Endothelial cell of umbilical vein (primary cell): ENCODE measurements at regions not wholly inside any gene's neighbourhood (a gene's known extent, or its start where the extent isn't known, plus 50 kb on each side); places are given as distances from the start of the nearest gene placed in this dataset.

Experiments
- BruUV-seq: library from RNA; stranded (reverse); fragments of 400-500 nt; replicated peaks from 2 replicates; lab custom pipeline; 2021; lab: Mats Ljungman, UMichigan
- CTCF ChIA-PET: fragments of 300-600, 350-600 bp; sonication (Branson Sonifier 250); formaldehyde crosslinking; loops from one replicate; lab custom pipeline; 2021; ENCODE audit warnings: antibody characterized with exemption, inconsistent platforms; lab: Charles Lee
- POLR2A ChIA-PET: fragments of 300-600, 350-600 bp; sonication (Branson Sonifier 250); formaldehyde crosslinking; loops from one replicate; lab custom pipeline; 2021; ENCODE audit warnings: antibody characterized with exemption, inconsistent platforms; lab: Charles Lee
- DNase-seq: peaks from one replicate; pipeline ENCODE4 v3.0.0-alpha.2; 2011; ENCODE audit warnings: low read depth, low spot score
- FAIRE-seq: peaks from 2 replicates; lab custom pipeline; 2011; peaks lifted over from hg19 to GRCh38; lab: Jason Lieb, UNC
- H2AFZ ChIP-seq: 2 replicates; pipeline ENCODE4 v1.6.0; 2012; ENCODE audit warnings: low read depth, low read length, control low read depth, inconsistent platforms
- H3K27ac ChIP-seq: 2 replicates; pipeline ENCODE4 v1.5.1; 2011; ENCODE audit warnings: low read depth, mild to moderate bottlenecking, control low read depth, low read length, moderate library complexity; ENCODE audit not compliant: insufficient read depth
- H3K27me3 ChIP-seq, 2 experiments: 2 replicates each; pipeline versions ENCODE4 v1.6.0 to v1.6.1; 2011; ENCODE audit warnings: low read length in 2 of 2, mixed read lengths in 1 of 2; ENCODE audit not compliant: control insufficient read depth in 2 of 2, insufficient read depth in 2 of 2
- H3K36me3 ChIP-seq, 2 experiments: 2 replicates in 1 of 2; 3 replicates in 1 of 2; pipeline ENCODE4 v1.5.1; 2011; ENCODE audit warnings: low read length in 2 of 2, mild to moderate bottlenecking in 1 of 2, moderate library complexity in 1 of 2; ENCODE audit not compliant: control insufficient read depth in 2 of 2, insufficient read depth in 2 of 2; ENCODE audit errors: extremely low read depth in 1 of 2
- H3K4me1 ChIP-seq: 3 replicates; pipeline ENCODE4 v1.5.1; 2011; ENCODE audit warnings: mild to moderate bottlenecking, low read length; ENCODE audit not compliant: control insufficient read depth, insufficient read depth; ENCODE audit errors: extremely low read depth
- H3K4me2 ChIP-seq: 2 replicates; pipeline ENCODE4 v1.6.1; 2011; ENCODE audit warnings: low read length, control low read depth, mixed read lengths; ENCODE audit not compliant: insufficient read depth
- H3K4me3 ChIP-seq, 3 experiments: fragments of 200-600 bp in 1 of 3; sonication (generic), shearing (Covaris generic) in 1 of 3; replicated peaks in 1 of 3; 2 replicates each; pipeline ENCODE4 v1.5.1; 2011 to 2016; ENCODE audit warnings: control low read depth in 3 of 3, low read length in 3 of 3, mild to moderate bottlenecking in 2 of 3, inconsistent platforms in 1 of 3, low read depth in 1 of 3, moderate library complexity in 1 of 3; ENCODE audit not compliant: insufficient read depth in 1 of 3
- H3K79me2 ChIP-seq: 2 replicates; pipeline ENCODE4 v1.6.0; 2012; ENCODE audit warnings: low read length, inconsistent platforms; ENCODE audit not compliant: control insufficient read depth, insufficient read depth
- H3K9ac ChIP-seq: replicated peaks from 2 replicates; pipeline ENCODE3; 2011; ENCODE audit warnings: low read length, control low read depth; ENCODE audit not compliant: insufficient read depth; ENCODE audit errors: extremely low read depth
- H3K9me1 ChIP-seq: replicated peaks from 3 replicates; pipeline ENCODE4 v1.6.0; 2011; ENCODE audit warnings: mild to moderate bottlenecking, low read length; ENCODE audit not compliant: control insufficient read depth, insufficient read depth; ENCODE audit errors: extremely low read depth
- H3K9me3 ChIP-seq: replicated peaks from 2 replicates; pipeline ENCODE4 v1.5.1; 2012; ENCODE audit warnings: low read length, inconsistent platforms; ENCODE audit not compliant: control insufficient read depth, insufficient read depth
- H4K20me1 ChIP-seq: replicated peaks from 2 replicates; pipeline ENCODE3; 2011; ENCODE audit warnings: mild to moderate bottlenecking, low read length; ENCODE audit not compliant: control insufficient read depth, insufficient read depth; ENCODE audit errors: extremely low read depth
- CTCF ChIP-seq, 2 donors: IDR thresholded peaks; 1 replicate in 1 of 2; 2 replicates in 1 of 2; pipeline ENCODE4 v1.5.1; 2011; ENCODE audit warnings: low read length in 2 of 2, mild to moderate bottlenecking in 2 of 2, moderate library complexity in 2 of 2, control low read depth in 1 of 2, inconsistent platforms in 1 of 2, low read depth in 1 of 2; ENCODE audit not compliant: insufficient read depth in 1 of 2; ENCODE audit errors: extremely low read depth in 1 of 2
- EZH2 ChIP-seq: IDR thresholded peaks from 2 replicates; pipeline ENCODE4 v1.6.1; 2012; ENCODE audit warnings: borderline replicate concordance, low read depth, mild to moderate bottlenecking, moderate library complexity, low read length, inconsistent platforms; ENCODE audit not compliant: severe bottlenecking
- FOS ChIP-seq: IDR thresholded peaks from 2 replicates; pipeline ENCODE4 v1.6.1; 2011; ENCODE audit warnings: mild to moderate bottlenecking, low read length, moderate library complexity, borderline replicate concordance; ENCODE audit not compliant: insufficient read depth
- GATA2 ChIP-seq: IDR thresholded peaks from 2 replicates; pipeline ENCODE4 v1.7.0; 2011; ENCODE audit warnings: low read depth, mild to moderate bottlenecking, moderate library complexity, mixed read lengths, low read length; ENCODE audit not compliant: insufficient read length, insufficient read depth
- JUN ChIP-seq: IDR thresholded peaks from 2 replicates; pipeline ENCODE4 v1.6.1; 2011; ENCODE audit warnings: borderline replicate concordance, low read depth; ENCODE audit not compliant: insufficient read length, insufficient read depth
- MAX ChIP-seq: IDR thresholded peaks from 2 replicates; pipeline ENCODE4 v1.6.1; 2011; ENCODE audit not compliant: insufficient read depth, insufficient read length
- MYC ChIP-seq: IDR thresholded peaks from one replicate; pipeline ENCODE4 v1.6.1; 2011; ENCODE audit warnings: mild to moderate bottlenecking, low read depth, low read length
- POLR2A ChIP-seq: IDR thresholded peaks from 2 replicates; pipeline ENCODE4 v1.6.1; 2012; ENCODE audit warnings: low read depth, mild to moderate bottlenecking, control low read depth, low read length
- POLR2AphosphoS5 ChIP-seq: IDR thresholded peaks from 2 replicates; pipeline ENCODE4 v1.6.1; 2012; ENCODE audit warnings: low read depth, mild to moderate bottlenecking, control low read depth, low read length, moderate library complexity; ENCODE audit not compliant: insufficient read depth
- dilution Hi-C: fragments of 300-500 bp; cut with MboI; formaldehyde crosslinking; loops from one replicate; pipeline ENCODE4 v1.15.0; 2019; ENCODE audit warnings: low sequenced_read_pairs; ENCODE audit not compliant: extremely low pct_ligation_motif_present
- intact Hi-C: fragments of 100-400 bp; cut with micrococcal nuclease; formaldehyde crosslinking; loops from one replicate; pipeline ENCODE4 v1.10.0; 2022

- Histone ChIP-seq H3K27me3 (no peaks in the 10 kb centered on the region), H4K20me1 (no peaks in the 10 kb centered on the region), H3K27ac (no peak overlapping the region), H3K4me2 (no peak overlapping the region), H3K4me3 (no peak overlapping the region), H3K36me3 (no peaks in the 10 kb centered on the region), H3K9me3 (no peaks in the 10 kb centered on the region), H2AFZ (no peak overlapping the region), H3K9me1 (no peaks in the 10 kb centered on the region), H3K9ac (no peak overlapping the region), H3K4me1 (no peaks in the 10 kb centered on the region), H3K79me2 (no peaks in the 10 kb centered on the region)
- ChIA-PET CTCF (no interaction called here), POLR2A (no interaction called here)
- no TSS peak for BruUV-seq
- DNase-seq (no peak), FAIRE-seq (no peak)
- dilution Hi-C loops: no loop called here
- intact Hi-C loops: no loop called here
- TF ChIP-seq MYC: no peak
- no peak for TF ChIP-seq CTCF (IDR thresholded peaks at IDR 0.05; ENCODE audit: extremely low read depth in 1 of 2, insufficient read depth in 1 of 2, low read depth in 1 of 2, low read length in 2 of 2)
- TF ChIP-seq JUN: no peak
- TF ChIP-seq EZH2: no peak
- no peak for TF ChIP-seq FOS
- TF ChIP-seq POLR2A: no peak
- no peak for TF ChIP-seq GATA2
- TF ChIP-seq POLR2AphosphoS5: no peak
- no peak for TF ChIP-seq MAX
Measured at GRCh38 chr2:59435635-59436034, 1117.8 kb downstream of the BCL11A start.
